ENCODE measurements at regions not wholly inside any gene's neighbourhood (a gene's known extent, or its start where the extent isn't known, plus 50 kb on each side); places are given as distances from the start of the nearest gene placed in this dataset.

DNA sequence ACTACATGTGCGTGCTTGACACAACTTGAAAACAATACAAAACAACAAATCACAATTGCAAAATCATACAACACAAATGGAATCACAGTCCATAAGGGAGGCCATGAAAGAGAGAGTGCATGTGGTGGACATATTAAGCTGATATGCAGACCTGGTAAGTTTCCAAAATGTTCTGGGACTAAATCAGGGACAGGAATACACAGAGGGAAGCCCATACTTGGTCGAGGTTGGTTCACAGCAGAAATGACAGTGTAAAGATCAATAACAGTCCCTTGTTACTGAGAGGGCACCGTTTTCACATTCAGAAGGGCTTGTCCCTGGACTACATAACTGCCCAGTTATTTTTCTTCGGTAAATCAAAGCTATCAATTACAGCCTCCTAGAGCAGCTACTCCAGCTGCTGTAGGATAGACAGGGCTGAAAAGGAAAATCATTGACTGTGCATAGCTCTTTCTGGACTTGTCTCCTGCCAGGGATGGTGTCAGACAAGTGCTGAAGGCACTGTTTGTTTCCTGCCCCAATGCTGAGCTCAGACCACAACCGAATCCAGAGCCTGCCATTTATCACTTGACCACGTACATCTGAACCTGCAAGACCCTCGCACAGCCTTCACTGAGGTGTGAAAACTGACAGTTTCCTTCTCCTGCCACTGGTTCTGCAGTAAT lies 79.5 kb upstream of the KCNMB2 start:
- Histone ChIP-seq H3K4me1 (peaks cover 0 to 13% (median 4%) of the 10 kb centered on the region in 3 donors), H3K9me3 (no peaks in the 10 kb centered on the region), H3K27me3 (peaks cover 0 to 3% (median 0%) of the 10 kb centered on the region in 4 donors), H3K4me3 (no peak overlapping the region), H3K36me3 (no peaks in the 10 kb centered on the region), H3K27ac (no peak overlapping the region)
- TF ChIP-seq CTCF (IDR thresholded peaks at IDR 0.05) (no peak), POLR2A (IDR thresholded peaks at IDR 0.05) (no peak)
- intact Hi-C loops (cut with DNase I): no loop called here
- no peak for DNase-seq
- 49 to 56% methylated on average over 7 of the region's 7 CpGs for WGBS, 2 donors

GRCh38 chr3:178457511-178457910 lies 78.7 kb upstream of the KCNMB2 start:
- intact Hi-C loops (cut with DNase I): no loop called here
- peaks cover 0 to 13% (median 4%) of the 10 kb centered on the region in 3 donors for H3K4me1 ChIP-seq
- H3K27me3 ChIP-seq: peaks cover 0 to 7% (median 0%) of the 10 kb centered on the region in 4 donors
- H3K4me3 ChIP-seq: no peak overlapping the region
- WGBS, 2 donors: 55 to 57% methylated on average over 2 of the region's 2 CpGs
- no peak overlapping the region for H3K27ac ChIP-seq
- no peaks in the 10 kb centered on the region for H3K9me3 ChIP-seq
- DNase-seq: no peak
- TF ChIP-seq CTCF (IDR thresholded peaks at IDR 0.05) (no peak), POLR2A (IDR thresholded peaks at IDR 0.05) (no peak)
- no peaks in the 10 kb centered on the region for H3K36me3 ChIP-seq

- Histone ChIP-seq H3K27ac (no peak overlapping the region), H3K27me3 (peaks cover 0 to 13% (median 0%) of the 10 kb centered on the region in 4 donors), H3K9me3 (no peaks in the 10 kb centered on the region), H3K36me3 (no peaks in the 10 kb centered on the region), H3K4me1 (peaks cover 0 to 13% (median 4%) of the 10 kb centered on the region in 3 donors), H3K4me3 (no peak overlapping the region)
- TF ChIP-seq CTCF (IDR thresholded peaks at IDR 0.05) (no peak), POLR2A (IDR thresholded peaks at IDR 0.05) (no peak)
- intact Hi-C loops (cut with DNase I): no loop called here
- WGBS, 2 donors: 51 to 65% methylated on average over 5 of the region's 5 CpGs
- no peak for DNase-seq
These were observed 77.8 kb upstream of the KCNMB2 start for GRCh38 chr3:178458313-178459037.

GRCh38 chr3:178459038-178459410 lies 77.2 kb upstream of the KCNMB2 start:
- WGBS, 2 donors: 83 to 89% methylated on average over 1 of the region's 1 CpG
- TF ChIP-seq POLR2A (IDR thresholded peaks at IDR 0.05) (no peak), CTCF (IDR thresholded peaks at IDR 0.05) (no peak)
- Histone ChIP-seq H3K9me3 (no peaks in the 10 kb centered on the region), H3K4me3 (no peak overlapping the region), H3K4me1 (peaks cover 0 to 13% (median 4%) of the 10 kb centered on the region in 3 donors), H3K27ac (no peak overlapping the region), H3K27me3 (peaks cover 0 to 19% (median 0%) of the 10 kb centered on the region in 4 donors), H3K36me3 (no peaks in the 10 kb centered on the region)
- intact Hi-C loops (cut with DNase I): no loop called here
- no peak for DNase-seq
